NCI-H1105 (cell line): ENCODE measurements at regions not wholly inside any gene's neighbourhood (a gene's known extent, or its start where the extent isn't known, plus 50 kb on each side); places are given as distances from the start of the nearest gene placed in this dataset.

Experiments used
- DNase-seq: peaks from one replicate; lab custom pipeline; 2025; lab: John Stamatoyannopoulos, UW

DNA sequence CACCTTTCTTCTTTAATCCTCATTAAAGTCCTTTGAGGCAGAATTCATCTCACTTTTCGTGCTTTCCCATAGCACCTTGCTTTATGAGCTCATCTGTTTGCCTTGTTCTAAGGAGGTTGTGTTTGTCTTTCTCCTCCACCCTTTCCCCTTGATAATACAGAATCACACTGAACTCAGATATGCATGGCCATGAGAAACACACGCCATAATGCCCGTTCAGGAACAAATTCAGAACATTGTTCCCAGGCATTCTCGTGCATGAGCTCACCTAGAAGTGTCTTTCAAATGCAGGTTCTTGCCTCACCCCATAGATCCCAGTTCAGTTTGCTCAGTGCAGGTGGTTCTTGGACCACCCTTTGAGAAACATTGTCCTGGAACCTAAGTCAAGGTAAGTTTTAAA is 71.1 kb downstream of the TMEM114 start:
- DNase-seq = no peak

DNA sequence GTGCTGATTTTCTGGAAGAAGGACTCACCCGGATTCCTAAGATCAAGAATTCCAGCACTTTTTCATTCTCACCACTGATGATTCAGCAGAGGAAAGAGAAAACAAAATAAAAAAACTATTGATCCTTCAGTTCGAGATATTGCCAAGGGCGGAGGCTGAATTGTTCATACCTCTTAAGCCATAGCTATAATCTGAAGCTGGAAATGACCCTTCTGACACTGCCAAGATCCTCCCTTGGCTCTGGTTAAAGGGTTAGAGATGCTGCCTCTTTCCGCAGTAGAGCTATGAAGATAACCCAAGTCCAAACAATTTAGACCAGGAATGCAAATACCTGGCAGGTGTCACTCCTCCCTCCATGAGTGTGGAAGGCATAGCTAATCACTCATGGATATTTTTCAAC is 73.0 kb downstream of the TMEM114 start:
- no peak for DNase-seq

DNA sequence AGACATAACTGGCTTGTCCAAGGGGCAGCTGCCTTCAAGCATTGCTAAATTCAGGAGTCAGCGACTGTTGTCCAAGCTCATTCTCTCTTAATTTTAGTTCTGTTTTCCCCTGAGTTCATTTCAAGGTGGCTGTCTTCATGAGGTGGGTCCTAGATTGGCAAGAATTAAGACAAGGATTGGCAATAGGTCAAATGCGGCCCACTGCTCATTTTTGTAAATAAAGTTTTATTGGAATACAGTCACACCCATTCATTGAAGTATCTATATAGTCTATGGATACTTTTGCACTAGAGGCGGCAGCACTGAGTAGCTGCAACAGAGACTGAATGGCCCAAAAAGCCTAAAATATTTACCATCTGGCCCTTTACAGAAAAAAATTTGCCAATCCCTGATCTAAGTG is 73.8 kb downstream of the TMEM114 start:
- no peak for DNase-seq

DNA sequence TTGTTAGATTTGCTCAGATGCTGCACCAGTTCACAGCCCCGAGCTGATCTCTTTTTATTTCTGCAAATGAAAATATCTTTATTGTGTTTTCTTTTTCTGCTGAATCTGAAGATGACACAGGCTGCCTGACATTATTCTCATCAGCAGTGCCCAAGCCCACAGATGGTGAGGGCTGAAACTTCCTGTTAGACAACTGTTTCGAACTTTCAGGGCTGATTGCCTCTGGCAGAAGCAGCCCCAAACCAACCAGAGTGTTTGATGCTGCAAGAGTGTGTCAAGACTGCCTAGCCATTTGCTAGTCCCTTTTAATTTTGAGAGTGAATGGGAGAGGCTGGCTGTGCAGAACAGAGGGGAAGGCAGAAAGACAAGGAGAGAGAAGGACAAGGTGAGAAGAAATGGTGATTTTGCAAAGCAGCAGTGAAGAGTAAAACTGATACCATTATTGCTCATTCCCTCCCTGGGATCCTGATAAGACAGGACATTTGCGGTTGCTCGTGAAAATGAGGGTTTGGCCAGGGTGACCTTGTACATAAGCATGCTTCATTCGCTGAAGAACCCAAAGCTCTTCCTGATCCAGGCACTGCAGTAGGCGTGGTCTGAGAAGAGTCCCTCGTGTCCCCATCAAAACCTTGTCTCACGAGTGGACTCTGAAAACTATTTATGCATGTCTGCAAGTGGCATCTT is 77.2 kb downstream of the TMEM114 start:
- DNase-seq = no peak

DNA sequence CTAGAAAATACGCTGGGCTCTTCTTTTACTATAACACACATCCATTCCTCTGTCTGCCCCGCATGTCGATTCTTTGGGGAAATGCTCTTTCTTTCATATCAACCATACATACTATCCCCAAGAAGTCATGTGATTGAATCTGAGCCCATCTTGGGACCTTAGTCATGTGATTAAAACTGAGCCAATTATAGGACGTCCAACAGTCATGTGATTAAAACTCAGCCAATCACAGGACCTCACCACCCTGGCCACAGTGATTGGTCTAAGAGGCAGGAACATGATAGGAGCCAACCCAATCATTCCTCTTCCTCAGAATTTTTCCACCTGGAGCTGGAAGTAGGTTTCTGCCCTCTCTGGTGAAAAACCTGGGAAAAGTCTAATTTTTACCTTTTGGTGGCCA is 78.8 kb downstream of the TMEM114 start:
- no peak for DNase-seq

DNA sequence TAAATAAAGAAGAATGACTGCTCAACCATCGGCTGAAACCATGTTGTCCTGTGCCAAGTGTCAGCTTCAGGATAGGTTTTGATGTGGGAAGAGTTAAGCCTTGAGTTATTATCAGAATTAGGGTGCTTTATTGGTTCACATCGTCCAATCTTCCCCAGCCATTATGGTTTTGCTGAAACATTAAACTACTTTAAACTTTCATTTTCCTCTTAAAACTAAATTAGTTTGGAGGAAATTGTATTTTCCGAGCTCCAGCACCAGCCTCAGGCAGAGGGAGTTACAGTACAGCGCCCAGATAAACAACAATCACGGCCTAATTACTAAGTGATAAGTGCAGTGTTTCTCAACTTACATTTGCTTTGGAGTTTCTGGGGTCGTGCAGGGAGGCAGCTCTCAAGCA is 80.2 kb downstream of the TMEM114 start:
- DNase-seq = no peak

DNA sequence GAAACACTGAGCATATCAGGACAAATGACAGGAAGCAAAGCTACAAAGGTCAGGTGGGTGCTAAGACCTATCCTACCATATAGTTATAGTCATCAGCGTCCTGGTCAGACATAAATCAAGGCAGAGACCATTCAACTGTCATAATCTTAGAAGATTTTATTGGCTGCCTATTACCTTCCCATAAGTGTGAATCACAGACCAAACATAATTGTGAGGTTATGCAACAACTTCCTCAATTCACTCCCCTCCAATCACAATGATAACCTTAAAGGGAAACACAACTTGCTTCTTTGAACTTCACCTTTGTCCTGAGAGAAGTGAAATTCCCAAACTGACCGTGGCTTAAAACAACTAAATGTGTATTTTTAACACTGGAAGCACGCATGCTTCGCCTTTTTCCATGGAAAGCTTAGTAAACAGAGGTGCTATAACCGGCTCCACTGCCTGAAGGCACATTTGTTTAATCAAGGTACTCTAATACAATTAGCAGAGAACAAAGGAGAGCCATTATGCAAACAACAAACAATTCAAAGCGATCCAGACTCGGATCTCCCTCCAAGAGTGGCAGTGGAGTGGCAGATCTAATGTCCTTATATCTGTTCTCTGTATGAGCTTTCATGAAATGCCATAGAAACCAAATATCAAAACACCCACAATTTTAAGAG is 84.9 kb downstream of the TMEM114 start:
- DNase-seq = peak; percentile 15

DNA sequence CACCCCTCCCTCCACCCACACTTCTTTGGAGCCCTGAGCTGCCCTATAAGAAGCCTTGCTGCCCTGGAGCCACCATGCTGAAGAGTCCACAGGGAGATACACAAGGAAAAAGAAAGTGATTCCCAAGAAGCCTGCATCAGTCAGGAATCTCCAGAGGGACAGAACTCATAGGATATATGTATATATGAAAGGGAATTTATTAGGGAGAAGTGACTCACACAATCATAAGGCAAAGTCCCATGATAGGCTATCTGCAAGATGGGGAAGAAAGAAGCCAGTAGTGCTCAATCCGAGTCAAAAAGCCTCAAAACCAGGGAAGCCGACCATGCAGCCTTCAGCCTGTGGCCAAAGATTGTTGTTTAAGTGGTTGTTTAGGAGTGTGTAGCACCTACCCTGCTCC is 87.9 kb downstream of the TMEM114 start:
- DNase-seq = no peak

DNA sequence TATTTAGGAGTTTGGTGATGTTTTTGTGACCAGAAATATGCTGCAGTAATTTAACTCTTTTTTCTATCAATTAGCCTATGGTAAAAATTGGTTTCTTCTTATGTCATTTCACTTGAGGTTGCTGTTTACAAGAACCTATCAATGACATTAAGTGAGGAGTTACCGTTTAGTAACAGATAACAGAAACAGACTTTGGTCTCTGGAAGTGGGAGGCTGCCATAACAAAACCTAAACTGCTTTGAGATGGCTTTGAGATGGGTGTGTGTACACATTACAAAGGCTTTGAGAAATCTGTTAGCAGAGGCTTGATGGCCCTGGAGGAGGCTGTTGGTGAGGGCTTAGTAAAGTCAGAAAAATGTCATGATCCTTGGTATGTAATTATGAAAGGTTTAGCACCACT is 90.0 kb downstream of the TMEM114 start:
- no peak for DNase-seq

DNA sequence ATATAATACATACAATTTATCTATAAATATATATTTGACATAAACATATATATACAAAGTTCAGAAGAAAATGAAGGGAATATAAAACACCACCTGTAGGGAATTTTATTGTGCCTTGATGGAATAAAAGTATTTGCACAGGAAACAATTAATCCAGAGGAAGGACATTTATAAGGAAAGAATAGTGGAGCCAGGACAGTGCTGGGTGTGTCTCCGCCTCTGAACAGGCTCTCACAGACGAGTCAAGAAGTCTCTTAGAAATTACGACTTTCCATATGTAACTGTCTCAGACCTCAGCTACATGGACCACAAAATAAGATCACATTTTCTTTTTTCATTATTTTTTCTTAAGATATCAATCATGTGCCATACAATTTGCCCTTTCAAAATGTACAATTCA is 93.9 kb downstream of the TMEM114 start:
- no peak for DNase-seq

DNA sequence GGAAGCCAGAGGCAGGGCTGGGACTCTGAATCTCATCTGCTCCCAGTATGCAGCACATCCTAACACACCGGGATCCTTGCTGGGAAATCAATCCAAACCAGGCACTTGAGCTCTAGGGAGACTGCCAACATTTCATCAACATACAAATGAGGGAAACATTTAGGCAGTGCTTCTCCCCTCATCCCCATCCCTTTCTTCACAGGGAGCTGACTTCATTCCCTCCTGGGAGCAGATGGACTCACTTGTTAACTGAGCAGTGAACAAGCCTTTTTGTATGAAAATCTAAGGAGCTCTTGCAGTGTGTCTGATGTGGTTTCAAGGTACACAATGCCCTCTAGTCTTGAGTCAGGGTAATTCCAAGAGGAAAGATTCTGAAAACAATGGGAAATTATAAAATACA is 96.3 kb downstream of the TMEM114 start:
- DNase-seq = no peak

DNA sequence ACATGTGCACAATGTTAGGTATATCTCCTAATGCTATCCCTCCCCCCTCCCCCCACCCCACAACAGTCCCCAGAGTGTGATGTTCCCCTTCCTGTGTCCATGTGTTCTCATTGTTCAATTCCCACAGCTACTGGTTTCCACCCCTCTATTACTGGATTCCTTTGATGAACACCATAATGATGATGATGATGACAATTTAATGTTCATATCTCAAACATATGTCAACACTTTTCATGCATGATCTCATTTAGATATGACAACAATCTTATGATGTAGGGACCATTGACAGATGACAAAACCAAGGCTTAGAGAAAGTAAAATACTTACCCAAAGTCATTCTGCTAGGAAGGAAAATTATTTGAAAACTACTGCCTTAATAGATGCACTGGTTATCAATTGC is 97.6 kb downstream of the TMEM114 start:
- DNase-seq = no peak

DNA sequence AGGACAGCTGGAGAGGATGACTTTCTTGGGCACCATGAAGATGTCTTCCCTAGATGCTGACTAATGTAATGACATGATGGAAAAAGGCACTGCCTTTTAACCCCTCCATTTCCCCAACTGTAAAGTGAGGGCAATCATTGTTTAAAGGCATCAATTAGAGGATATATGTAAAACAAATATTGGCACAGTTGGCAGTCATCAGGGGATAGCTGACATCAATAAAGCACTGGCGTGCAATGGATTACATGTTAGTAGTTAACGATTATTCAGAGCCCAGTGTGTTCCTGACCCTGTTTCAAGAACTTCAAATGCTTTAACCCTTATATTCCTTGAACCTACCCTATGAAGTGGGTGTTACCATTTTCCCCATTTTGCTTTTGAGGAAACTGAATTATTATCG is 100.7 kb downstream of the TMEM114 start:
- DNase-seq = no peak

DNA sequence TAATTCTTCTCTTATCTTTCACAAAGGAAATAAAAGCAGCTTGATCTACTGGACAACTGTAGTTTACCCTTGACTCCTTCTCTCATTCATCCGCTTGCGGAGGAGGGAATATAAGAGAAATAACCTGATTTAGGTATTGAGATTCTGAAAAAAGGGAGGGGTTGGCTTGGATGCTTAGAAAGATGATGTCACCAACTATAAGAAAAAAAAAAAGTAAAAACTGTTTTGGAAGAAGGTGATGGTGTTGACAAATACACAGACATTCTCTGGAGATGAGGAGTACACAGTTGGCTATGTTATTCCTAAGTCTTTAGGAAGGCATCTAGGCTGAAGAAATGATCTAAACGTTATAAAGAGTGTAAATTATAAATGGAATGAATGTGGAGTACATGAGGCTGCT is 103.3 kb downstream of the TMEM114 start:
- DNase-seq = no peak

DNA sequence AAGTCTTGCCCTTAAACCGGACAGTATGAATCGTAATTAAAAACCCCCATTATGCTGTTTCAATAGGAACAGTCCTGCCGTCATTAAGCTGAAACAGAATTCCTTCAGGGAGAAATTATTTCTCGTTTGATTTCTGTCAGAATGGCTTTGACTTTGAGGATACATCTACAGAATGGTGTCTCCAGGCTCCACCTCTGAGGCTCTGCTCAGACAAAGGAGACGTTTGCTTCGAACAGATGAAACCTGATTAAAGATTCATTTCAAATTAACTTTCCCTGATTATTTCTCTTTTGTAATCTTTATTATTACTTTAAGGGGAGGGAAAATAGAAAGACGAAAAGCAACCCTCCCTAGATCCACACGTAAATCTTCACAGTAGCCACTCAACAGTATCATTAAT is 106.9 kb downstream of the TMEM114 start:
- no peak for DNase-seq

DNA sequence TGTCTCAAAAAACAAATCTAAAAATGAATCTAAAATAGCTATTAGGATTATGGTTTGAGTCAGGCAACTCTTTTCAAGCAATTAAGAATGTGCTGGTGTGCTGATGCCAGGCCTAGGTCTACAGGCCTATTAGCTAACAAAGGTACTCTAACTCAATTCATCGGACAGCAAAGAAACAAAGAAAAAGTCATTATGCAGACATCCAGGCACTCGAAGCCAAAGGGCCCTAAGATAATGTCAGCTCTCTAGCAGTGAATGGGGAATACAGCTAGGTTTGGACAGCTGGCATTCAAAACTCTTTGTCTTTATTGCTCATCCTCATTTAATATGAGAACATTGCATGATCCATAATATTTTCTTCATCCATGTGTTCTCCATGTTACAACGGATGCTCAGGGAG is 108.5 kb downstream of the TMEM114 start:
- no peak for DNase-seq

DNA sequence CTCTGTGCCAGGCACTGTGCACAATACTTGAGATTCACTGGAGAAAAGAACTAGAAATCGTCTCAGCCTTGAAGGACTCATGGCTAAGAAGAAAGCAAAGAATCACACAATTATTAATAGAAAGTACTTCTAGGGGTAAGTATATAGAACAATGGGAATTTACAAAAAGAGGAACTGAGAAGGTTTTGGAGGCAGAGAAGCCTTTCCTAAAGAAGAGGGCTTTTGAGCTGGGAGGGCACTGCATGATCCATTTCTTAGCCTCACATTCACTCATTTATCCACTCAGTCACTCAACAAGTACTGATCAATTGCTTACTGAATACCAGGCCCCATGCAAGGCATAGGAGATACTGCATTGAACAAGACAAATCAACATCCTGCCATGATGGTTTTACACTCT is 113.5 kb downstream of the TMEM114 start:
- DNase-seq = no peak

DNA sequence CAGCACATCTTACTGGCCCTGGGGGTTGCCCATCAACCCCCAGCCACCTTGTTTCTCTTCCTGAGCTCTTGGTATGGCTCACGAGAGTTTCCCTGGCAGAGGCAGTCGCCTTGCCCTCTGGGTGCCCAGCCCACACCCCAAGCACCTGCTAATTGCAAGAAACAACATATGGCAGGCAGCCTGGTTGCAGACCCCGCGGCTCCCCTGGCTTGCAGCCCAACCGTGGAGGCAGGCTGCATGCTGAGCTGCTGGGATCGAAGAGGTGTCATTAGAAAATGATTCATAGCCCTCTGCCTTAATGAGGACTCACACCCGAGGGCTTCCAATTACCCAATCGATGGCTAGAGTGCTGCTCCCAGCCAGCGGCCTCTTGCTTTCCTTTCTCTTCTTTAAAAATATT is 115.7 kb downstream of the TMEM114 start:
- peak; percentile 43 for DNase-seq

DNA sequence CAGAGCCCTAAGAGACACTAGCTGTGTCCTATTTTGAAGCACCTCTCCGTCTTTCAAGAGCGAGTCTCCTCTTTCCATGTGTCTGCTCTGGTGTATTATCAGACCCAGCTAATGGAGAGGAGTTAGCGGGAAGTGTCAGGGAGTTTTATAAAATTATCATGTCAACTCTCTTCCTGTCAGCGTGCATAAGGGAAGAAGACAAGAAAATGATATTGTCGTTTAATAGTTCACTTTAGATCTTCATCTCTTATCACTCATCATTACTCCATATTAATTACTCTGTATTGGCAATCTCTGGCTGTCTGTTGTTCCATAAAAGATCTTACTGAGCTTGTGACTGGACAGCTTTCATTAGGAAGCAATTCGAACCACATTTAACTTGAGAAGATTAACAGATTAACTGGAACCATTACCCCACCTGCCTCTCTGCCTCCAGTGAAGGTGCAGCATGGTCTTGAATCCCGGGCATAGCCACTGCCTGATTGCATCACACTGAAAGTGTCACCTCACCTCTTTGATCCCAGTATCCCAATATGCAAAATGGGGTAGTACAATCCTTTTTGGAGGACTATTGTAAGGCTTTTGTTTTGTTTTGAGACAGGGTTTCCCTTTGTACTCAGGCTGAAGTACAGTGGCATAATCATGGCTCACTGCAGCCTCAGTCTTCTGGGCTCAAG is 121.1 kb downstream of the TMEM114 start:
- no peak for DNase-seq

DNA sequence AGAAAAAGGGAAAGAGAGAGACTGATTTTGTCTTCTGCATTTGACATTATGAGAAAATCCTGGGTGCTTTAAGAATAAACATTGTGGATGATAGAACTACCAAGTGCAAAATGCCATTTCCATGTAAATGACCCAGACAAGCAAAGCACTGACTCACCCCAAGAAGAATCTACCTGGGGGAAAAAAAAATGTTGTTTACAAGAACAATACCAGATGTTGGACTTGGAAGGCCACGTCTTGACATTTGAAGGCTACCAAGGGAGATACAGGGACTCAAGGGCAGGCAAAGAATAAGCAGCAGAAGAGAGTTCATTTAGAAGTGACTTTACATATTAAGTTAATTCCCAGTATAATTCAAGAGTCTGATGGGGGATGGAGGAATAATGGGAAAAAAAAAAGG is 125.3 kb downstream of the TMEM114 start:
- DNase-seq = no peak

DNA sequence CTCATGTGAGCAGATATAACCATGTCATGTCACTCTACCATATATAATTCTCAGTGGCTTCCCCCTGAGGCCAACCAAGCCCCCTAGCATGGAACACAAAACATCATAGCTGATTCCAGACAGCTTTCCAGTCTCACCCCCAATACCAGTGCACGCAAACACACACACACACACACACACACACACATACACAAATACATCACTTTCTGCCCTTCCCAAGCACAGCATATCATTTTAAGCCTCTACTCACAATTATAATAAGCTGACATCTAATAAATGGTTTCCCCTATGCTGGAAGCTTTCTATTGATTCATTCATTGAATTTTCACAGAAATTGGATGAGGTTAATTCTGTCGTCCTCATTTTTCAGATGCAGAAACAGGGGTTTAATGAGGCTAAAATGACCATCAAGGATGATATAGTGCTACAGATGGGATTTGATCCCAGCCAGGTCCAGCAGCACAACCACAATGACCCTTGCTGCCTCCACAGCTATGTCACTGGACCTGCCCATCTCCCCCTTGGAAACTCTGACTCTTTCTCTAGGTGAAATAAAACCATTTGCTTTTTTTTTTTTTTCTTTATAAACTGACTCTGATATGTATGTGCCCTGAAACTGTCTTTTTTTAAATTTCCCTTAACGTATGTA is 131.1 kb downstream of the TMEM114 start:
- no peak for DNase-seq

DNA sequence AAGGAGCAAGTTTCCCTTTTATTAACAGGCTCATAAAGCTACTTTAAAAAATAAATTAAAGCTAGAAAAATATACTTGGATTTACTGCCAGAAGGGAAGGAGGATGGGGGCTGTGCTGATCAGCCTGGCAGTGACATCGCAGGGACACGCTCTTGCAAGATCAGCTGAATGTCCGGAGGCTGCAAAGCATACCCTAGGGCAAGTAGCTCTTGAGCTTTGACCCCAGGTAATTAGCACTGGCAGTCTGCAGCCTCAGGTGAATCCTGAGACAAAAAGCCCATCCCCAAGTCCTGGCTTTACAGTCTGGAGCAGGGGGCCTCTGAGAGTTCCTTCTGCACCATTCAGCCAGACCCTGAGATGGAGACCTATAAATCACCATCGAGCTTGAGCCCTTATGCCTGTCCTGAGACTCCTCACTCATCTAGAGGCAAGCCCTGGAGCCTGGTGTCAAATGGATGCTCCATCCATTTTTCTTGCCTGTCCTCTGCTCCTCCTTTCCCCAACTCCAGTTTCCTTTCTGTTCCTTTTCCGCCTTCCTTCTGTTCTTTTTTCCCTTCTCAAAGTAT is 131.7 kb downstream of the TMEM114 start:
- no peak for DNase-seq

DNA sequence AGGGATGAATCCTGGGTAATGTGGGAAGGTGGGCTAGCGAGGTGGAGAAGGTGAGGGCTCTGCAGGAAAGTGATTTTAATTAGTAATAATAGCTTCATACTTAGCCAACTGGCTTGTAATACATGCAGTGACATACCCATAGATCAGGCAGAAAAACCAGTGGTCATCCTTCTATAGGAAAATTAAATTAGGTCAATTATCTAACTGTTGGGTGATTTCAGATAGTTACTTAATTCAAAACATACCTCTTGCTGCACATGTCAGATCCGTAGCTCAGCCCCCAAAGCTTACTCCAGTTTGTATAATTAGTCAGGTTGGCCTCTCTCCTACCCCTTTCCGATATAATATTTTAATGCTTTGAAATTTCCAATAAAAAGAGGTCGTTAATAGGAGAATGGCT is 137.0 kb downstream of the TMEM114 start:
- DNase-seq = no peak
